DND-41 (cell line): ENCODE measurements at regions not wholly inside any gene's neighbourhood (a gene's known extent, or its start where the extent isn't known, plus 50 kb on each side); places are given as distances from the start of the nearest gene placed in this dataset.

Experiments used
- ATAC-seq: fragments of 200-7000 bp; cut with Tn5 transposase; 3 replicates; pipeline ENCODE4 v1.9.1; 2021; ENCODE audit warnings: low read depth; ENCODE audit not compliant: insufficient read depth
- DNase-seq: peaks from one replicate; pipeline ENCODE4 v3.0.0-alpha.2; 2020
- H2AFZ ChIP-seq: 2 replicates; pipeline ENCODE4 v1.6.0; 2012; ENCODE audit warnings: low read depth, low read length
- H3K27ac ChIP-seq: 2 replicates; pipeline ENCODE4 v1.5.1; 2012; ENCODE audit warnings: low read length, inconsistent platforms
- H3K27me3 ChIP-seq: fragments of 200-600 bp; sonication (generic); 2 replicates; pipeline ENCODE4 v1.6.0; 2012; ENCODE audit warnings: low read length, mild to moderate bottlenecking, inconsistent platforms; ENCODE audit not compliant: insufficient read depth, poor library complexity
- H3K36me3 ChIP-seq: 2 replicates; pipeline ENCODE4 v1.5.1; 2012; ENCODE audit warnings: low read length, inconsistent platforms; ENCODE audit not compliant: insufficient read depth
- H3K4me1 ChIP-seq: 2 replicates; pipeline ENCODE4 v1.5.1; 2012; ENCODE audit warnings: mild to moderate bottlenecking, low read length; ENCODE audit not compliant: insufficient read depth
- H3K4me2 ChIP-seq: 2 replicates; pipeline ENCODE4 v1.6.0; 2012; ENCODE audit warnings: mild to moderate bottlenecking, moderate library complexity, low read length, inconsistent platforms; ENCODE audit not compliant: insufficient read depth
- H3K4me3 ChIP-seq, 2 experiments: fragments of 200-600 bp in 1 of 2; shearing (Covaris generic) in 1 of 2; 2 replicates each; pipeline ENCODE4 v1.5.1; 2012 to 2016; ENCODE audit warnings: inconsistent platforms in 2 of 2, low read length in 2 of 2, mild to moderate bottlenecking in 2 of 2, low read depth in 1 of 2, moderate library complexity in 1 of 2
- H3K79me2 ChIP-seq: 2 replicates; pipeline ENCODE4 v1.6.0; 2012; ENCODE audit warnings: low read length, inconsistent platforms; ENCODE audit not compliant: insufficient read depth
- H3K9ac ChIP-seq: 2 replicates; pipeline ENCODE4 v1.6.0; 2012; ENCODE audit warnings: low read depth, mild to moderate bottlenecking, inconsistent platforms, low read length, moderate library complexity
- H3K9me3 ChIP-seq: 2 replicates; pipeline ENCODE4 v1.5.1; 2012; ENCODE audit warnings: low read length, moderate library complexity, mild to moderate bottlenecking, inconsistent platforms; ENCODE audit not compliant: insufficient read depth, severe bottlenecking
- H4K20me1 ChIP-seq: 2 replicates; pipeline ENCODE4 v1.6.0; 2012; ENCODE audit warnings: low read length; ENCODE audit not compliant: insufficient read depth
- EZH2 ChIP-seq: IDR thresholded peaks from 3 replicates; pipeline ENCODE4 v1.6.1; 2012; ENCODE audit warnings: borderline replicate concordance, low read depth, mild to moderate bottlenecking, moderate library complexity, low read length, inconsistent platforms; ENCODE audit not compliant: severe bottlenecking
- TF ChIP-seq, protein P1 (sequence below): IDR thresholded peaks from 2 replicates; pipeline ENCODE4 v1.5.1; 2012; ENCODE audit warnings: borderline replicate concordance, low read length, moderate library complexity, mild to moderate bottlenecking; ENCODE audit not compliant: poor library complexity, severe bottlenecking; ENCODE audit errors: extremely low read depth

DNA sequence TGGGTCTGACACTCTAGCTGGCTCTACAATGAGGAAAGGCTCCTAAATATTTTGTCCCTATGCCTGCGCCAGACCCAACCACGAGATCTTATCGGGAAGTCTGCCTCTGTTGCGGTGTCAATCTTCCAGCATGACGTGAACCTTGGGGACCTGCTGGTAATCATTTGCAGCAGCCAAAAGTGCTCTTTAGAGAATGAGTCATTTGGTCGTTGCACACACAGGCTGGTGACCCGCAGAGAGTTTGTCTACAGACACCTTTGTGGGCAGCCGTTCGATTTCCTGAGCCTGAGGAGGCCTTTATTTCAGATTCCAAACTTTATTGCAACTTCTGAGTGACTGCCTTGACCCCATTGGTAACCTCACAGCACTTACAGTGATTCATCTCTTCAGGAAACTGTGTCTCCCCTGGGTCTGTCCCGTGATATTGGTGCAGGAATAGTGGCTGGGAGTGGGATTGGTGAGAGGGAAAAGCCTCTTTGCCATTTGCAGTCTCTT is 326.1 kb downstream of the NSG2 start:
- Histone ChIP-seq H3K79me2 (no peaks in the 10 kb centered on the region), H3K4me3 (no peak overlapping the region), H3K27me3 (no peaks in the 10 kb centered on the region), H3K4me1 (no peaks in the 10 kb centered on the region), H3K27ac (no peak overlapping the region), H4K20me1 (no peaks in the 10 kb centered on the region), H3K9ac (no peak overlapping the region), H3K4me2 (no peak overlapping the region), H3K9me3 (no peaks in the 10 kb centered on the region), H3K36me3 (no peaks in the 10 kb centered on the region), H2AFZ (no peak overlapping the region)
- TF ChIP-seq EZH2: no peak
- TF ChIP-seq, protein P1, sequence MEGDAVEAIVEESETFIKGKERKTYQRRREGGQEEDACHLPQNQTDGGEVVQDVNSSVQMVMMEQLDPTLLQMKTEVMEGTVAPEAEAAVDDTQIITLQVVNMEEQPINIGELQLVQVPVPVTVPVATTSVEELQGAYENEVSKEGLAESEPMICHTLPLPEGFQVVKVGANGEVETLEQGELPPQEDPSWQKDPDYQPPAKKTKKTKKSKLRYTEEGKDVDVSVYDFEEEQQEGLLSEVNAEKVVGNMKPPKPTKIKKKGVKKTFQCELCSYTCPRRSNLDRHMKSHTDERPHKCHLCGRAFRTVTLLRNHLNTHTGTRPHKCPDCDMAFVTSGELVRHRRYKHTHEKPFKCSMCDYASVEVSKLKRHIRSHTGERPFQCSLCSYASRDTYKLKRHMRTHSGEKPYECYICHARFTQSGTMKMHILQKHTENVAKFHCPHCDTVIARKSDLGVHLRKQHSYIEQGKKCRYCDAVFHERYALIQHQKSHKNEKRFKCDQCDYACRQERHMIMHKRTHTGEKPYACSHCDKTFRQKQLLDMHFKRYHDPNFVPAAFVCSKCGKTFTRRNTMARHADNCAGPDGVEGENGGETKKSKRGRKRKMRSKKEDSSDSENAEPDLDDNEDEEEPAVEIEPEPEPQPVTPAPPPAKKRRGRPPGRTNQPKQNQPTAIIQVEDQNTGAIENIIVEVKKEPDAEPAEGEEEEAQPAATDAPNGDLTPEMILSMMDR: no peak
- DNase-seq (no peak), ATAC-seq (no peak)

DNA sequence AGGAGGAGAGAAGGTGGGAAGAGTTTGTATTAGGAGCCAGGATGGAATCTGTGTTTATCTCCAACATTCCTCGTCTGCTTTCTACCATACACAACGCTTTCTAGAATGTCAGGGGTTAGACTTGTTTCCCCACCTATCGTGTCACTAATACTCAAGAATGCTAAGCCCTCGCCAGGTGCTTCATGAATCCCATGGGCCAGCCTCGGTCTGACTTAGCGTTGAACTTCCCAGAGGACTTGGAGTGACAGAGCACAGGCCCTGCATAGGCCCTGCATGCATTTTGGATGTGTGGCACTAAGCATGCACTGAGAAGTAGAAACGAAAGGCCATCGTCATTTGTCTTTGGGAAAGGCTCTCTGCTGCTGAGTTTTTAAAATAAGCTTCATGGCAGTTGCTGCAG is 328.7 kb downstream of the NSG2 start:
- no peaks in the 10 kb centered on the region for H3K36me3 ChIP-seq
- no peak overlapping the region for H3K9ac ChIP-seq
- no peaks in the 10 kb centered on the region for H3K27me3 ChIP-seq
- DNase-seq: no peak
- no peaks in the 10 kb centered on the region for H4K20me1 ChIP-seq
- H3K27ac ChIP-seq: no peak overlapping the region
- H3K79me2 ChIP-seq: no peaks in the 10 kb centered on the region
- no peak overlapping the region for H3K4me3 ChIP-seq
- H3K4me1 ChIP-seq: no peaks in the 10 kb centered on the region
- no peak overlapping the region for H2AFZ ChIP-seq
- ATAC-seq: no peak
- no peak overlapping the region for H3K4me2 ChIP-seq
- TF ChIP-seq, protein P1: no peak
- TF ChIP-seq EZH2: no peak
- no peaks in the 10 kb centered on the region for H3K9me3 ChIP-seq

DNA sequence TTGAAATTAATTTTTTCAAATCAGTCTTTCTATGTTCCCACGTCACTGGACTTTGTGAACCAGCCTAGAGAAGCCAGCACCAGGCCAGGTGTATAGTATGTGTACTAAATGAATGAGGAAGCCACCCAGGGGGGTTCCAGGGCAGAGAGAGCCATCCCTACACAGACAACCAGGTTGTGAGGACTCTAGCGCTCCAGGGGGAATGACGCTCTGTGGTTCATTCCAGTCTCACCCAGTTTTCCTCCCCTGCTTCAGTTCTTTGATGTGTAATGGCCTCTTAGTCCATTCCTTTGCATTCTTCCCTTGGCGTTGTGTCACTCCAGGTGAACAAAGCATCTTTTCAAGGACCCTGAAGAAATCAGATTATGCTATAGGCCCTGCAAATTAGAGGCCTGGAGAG is 330.6 kb downstream of the NSG2 start:
- no peaks in the 10 kb centered on the region for H3K4me1 ChIP-seq
- TF ChIP-seq, protein P1: no peak
- no peak for TF ChIP-seq EZH2
- H3K4me3 ChIP-seq: no peak overlapping the region
- no peak overlapping the region for H3K4me2 ChIP-seq
- H3K9ac ChIP-seq: no peak overlapping the region
- H3K36me3 ChIP-seq: no peaks in the 10 kb centered on the region
- no peaks in the 10 kb centered on the region for H3K79me2 ChIP-seq
- no peak for DNase-seq
- no peak for ATAC-seq
- H2AFZ ChIP-seq: no peak overlapping the region
- no peak overlapping the region for H3K27ac ChIP-seq
- H3K27me3 ChIP-seq: no peaks in the 10 kb centered on the region
- H4K20me1 ChIP-seq: no peaks in the 10 kb centered on the region
- H3K9me3 ChIP-seq: no peaks in the 10 kb centered on the region

DNA sequence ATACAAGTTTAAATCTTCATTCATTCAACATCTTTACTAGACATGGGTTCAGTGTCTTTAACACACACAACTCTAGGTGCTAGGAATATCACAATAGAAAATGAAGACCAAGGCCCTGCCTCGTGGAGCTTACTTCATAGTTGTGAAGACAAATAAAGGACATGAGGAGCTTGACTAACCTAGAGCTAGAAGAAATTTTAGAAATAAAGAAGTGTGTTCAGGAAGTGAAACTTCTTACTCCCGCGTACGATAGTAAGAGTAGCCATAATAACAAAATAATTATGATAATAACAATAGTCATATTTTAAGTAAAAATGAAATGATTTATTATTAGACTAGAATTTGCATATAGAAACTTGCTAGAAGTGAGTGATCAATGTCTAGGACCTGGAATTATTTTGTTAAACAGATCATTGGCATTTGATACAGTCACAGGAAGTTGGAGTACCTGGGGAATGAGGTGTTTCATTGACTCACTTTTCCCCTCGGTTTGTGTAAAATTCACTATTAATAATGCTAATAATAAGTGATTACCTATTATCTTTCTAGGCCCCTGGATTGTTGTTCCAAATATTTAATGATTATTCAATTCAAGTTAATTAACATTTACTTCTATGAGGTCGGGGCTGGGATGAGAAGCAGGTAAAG is 331.3 kb downstream of the NSG2 start:
- H2AFZ ChIP-seq: no peak overlapping the region
- DNase-seq (no peak), ATAC-seq (no peak)
- H3K79me2 ChIP-seq: no peaks in the 10 kb centered on the region
- no peaks in the 10 kb centered on the region for H3K9me3 ChIP-seq
- no peak overlapping the region for H3K9ac ChIP-seq
- no peak overlapping the region for H3K27ac ChIP-seq
- no peaks in the 10 kb centered on the region for H3K27me3 ChIP-seq
- H4K20me1 ChIP-seq: no peaks in the 10 kb centered on the region
- TF ChIP-seq, protein P1: no peak
- TF ChIP-seq EZH2: no peak
- no peak overlapping the region for H3K4me2 ChIP-seq
- H3K36me3 ChIP-seq: no peaks in the 10 kb centered on the region
- no peaks in the 10 kb centered on the region for H3K4me1 ChIP-seq
- H3K4me3 ChIP-seq: no peak overlapping the region
